Fibroblast of villous mesenchyme (primary cell): ENCODE measurements at regions not wholly inside any gene's neighbourhood (a gene's known extent, or its start where the extent isn't known, plus 50 kb on each side); places are given as distances from the start of the nearest gene placed in this dataset.

ENCODE experiments used
- DNase-seq: peaks from one replicate; pipeline ENCODE4 v3.0.0-alpha.2; 2010; ENCODE audit warnings: low read depth
- H3K4me3 ChIP-seq: 2 replicates; pipeline ENCODE4 v1.5.1; 2011; ENCODE audit warnings: low read depth, mild to moderate bottlenecking, low read length
- TF ChIP-seq, protein P1 (sequence below): IDR thresholded peaks from 2 replicates; pipeline ENCODE4 v1.5.1; 2012; ENCODE audit warnings: low read depth, mild to moderate bottlenecking, low read length; ENCODE audit not compliant: insufficient read depth

DNA sequence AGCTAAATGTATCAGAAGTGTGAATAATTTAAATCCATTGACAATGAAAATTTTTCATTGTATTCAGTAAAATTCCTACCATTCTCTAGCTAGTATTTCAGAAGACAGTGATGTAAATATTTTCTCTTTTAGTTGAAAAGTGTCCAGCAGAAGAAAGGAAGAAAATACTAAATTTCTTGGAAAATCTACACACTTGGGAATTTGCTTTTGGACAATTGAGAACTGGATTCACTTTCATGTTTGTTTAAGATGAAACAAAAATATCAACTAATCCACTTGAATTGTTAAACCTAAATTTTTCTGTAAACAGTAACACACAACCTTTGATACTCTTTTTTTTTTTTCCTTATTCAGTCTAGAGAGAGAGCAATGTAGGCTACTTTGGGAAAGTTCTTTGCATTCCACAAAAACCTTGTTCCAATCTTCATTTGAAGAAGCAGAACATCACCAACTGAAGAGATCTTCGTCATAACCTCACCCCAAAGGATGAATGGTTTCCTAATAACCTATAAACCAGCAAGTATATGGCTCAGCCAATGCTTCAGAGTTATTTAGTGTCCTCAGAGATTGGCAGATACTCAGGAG, 155.1 kb upstream of the GORAB start:
- H3K4me3 ChIP-seq = no peak overlapping the region
- no peak for DNase-seq
- TF ChIP-seq, protein P1, sequence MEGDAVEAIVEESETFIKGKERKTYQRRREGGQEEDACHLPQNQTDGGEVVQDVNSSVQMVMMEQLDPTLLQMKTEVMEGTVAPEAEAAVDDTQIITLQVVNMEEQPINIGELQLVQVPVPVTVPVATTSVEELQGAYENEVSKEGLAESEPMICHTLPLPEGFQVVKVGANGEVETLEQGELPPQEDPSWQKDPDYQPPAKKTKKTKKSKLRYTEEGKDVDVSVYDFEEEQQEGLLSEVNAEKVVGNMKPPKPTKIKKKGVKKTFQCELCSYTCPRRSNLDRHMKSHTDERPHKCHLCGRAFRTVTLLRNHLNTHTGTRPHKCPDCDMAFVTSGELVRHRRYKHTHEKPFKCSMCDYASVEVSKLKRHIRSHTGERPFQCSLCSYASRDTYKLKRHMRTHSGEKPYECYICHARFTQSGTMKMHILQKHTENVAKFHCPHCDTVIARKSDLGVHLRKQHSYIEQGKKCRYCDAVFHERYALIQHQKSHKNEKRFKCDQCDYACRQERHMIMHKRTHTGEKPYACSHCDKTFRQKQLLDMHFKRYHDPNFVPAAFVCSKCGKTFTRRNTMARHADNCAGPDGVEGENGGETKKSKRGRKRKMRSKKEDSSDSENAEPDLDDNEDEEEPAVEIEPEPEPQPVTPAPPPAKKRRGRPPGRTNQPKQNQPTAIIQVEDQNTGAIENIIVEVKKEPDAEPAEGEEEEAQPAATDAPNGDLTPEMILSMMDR = no peak

DNA sequence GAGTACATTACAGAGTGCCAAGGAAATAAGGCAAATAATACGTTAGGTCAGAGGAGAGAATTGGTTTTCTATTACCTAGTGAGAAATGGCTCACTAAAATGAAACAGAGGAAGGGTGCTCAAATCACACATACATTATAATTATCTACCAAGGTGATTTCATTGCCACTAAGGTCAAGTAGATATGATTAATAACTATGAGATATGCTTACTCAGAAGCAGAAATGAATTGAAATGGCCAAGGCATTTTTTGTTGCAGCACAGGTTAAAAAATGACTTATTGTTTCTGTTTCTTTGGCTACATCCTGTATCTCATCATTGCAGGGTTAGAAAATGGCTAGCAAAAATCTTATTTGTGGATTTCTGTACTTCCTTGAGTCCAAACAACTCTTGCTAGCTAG, 154.5 kb upstream of the GORAB start:
- DNase-seq = no peak
- TF ChIP-seq, protein P1 = no peak
- H3K4me3 ChIP-seq = no peak overlapping the region

DNA sequence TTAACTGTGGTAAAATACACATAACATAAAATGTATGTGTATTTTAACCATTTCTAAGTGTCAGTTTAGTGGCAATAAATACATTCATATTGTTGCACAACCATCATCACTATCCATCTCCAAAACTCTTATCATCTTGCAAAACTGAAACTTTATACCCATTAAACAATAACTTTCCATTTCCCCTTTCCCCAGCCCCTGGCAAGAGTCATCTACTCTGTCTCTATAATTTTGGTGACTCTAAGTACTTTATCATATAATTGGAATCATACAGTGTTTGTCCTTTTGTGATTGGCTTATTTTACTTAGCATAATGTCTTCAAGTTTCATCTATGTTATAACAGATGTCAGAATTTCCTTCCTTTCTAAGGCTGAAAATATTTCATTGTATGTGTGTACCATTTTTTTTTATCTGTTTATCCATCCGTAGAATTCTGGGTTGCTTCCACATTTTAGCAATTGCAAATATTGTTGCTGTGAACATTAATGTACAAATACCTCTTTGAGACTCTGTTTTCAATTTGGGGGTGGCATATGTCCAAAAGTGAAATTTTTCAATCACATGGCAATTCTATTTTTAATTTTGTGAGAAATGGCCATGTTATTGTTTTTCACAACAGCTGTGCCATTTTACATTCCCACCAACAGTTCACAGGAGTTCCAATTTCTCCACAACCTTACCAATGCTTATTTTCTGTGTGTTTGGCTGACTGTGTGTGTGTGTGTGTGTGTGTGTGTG, 153.9 kb upstream of the GORAB start:
- DNase-seq = peak; percentile 14
- TF ChIP-seq, protein P1 = no peak
- no peak overlapping the region for H3K4me3 ChIP-seq

DNA sequence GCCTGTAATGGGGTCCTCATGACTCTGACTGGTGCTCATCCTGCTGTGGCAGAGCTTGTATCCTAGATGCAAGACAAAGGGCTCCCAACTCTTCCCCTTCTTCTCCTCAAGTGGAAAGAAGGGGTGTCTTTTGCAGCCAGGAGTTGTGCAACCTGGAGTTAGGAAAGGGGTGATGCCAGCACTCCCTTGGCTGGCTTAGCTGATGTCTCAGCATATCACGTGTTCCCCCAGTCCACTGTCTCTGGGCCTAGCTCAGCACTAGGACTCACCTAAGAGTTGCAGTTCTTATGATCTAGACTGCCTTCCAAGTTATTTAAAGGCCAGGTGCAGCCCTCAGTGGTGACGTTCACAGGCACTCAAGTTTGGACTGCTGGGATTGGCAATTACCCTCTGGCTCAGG, 146.2 kb upstream of the GORAB start:
- no peak overlapping the region for H3K4me3 ChIP-seq
- TF ChIP-seq, protein P1 = no peak
- DNase-seq = no peak

DNA sequence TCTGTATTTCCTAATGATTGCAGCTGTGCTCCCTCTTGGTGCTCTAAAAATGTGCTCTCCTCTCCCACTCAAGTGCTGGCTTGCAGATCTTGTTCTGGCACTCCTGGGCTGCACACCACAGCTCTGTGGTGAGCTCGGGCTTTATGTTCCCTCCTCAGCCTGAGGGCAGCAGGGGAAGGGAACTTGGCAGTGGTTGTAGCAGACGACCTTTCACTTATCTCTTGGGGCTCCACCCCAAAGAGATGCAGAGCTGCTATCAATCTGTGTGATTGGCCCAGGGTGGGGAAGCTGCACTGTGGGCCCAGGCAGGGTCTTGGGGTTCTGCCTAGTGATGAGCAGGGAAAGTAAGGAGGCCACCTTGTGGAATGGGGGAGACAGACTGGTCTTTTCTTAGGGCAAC, 143.5 kb upstream of the GORAB start:
- TF ChIP-seq, protein P1 = no peak
- H3K4me3 ChIP-seq = no peak overlapping the region
- DNase-seq = no peak

DNA sequence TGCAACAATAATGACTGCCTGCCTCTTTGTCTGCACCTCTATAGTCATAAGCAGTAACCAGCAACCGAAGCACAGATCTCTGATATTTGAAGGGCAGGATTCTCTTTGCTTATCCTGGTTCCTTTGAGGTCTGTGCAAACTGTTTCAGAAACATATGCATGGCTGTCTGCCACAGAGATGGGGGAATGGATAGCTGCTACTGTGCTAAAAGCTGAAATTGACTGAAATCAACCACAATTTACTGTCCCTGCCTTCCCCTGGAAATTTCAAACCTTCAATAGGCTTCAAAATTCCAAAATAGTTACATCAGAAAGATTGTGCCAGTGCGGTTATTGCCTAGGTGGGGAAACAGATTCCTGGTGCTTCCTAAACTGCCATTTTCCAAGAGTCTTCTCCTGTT, 136.8 kb upstream of the GORAB start:
- TF ChIP-seq, protein P1 = no peak
- no peak overlapping the region for H3K4me3 ChIP-seq
- no peak for DNase-seq
